ENCODE measurements at regions not wholly inside any gene's neighbourhood (a gene's known extent, or its start where the extent isn't known, plus 50 kb on each side); places are given as distances from the start of the nearest gene placed in this dataset.
"Not testable (repeated sequence)": the region's sequence is repeated elsewhere in the genome, so short reads cannot be mapped to it uniquely, and the experiment has no call there.

- DNase-seq, result peak; percentile 7
Measured at GRCh38 chr13:76266561-76266960, 619.6 kb downstream of the KCTD12 start.

GRCh38 chr13:76250211-76250610, 614.1 kb downstream of the LMO7 start:
- DNase-seq, result no peak

- DNase-seq, result no peak
Measured at GRCh38 chr13:76245920-76246319, 609.8 kb downstream of the LMO7 start.

- DNase-seq, result no peak
Measured at GRCh38 chr13:76245211-76245610, 609.1 kb downstream of the LMO7 start.

- DNase-seq, result not testable (repeated sequence)
Measured at GRCh38 chr13:76243120-76243519, 607.0 kb downstream of the LMO7 start.

DNA sequence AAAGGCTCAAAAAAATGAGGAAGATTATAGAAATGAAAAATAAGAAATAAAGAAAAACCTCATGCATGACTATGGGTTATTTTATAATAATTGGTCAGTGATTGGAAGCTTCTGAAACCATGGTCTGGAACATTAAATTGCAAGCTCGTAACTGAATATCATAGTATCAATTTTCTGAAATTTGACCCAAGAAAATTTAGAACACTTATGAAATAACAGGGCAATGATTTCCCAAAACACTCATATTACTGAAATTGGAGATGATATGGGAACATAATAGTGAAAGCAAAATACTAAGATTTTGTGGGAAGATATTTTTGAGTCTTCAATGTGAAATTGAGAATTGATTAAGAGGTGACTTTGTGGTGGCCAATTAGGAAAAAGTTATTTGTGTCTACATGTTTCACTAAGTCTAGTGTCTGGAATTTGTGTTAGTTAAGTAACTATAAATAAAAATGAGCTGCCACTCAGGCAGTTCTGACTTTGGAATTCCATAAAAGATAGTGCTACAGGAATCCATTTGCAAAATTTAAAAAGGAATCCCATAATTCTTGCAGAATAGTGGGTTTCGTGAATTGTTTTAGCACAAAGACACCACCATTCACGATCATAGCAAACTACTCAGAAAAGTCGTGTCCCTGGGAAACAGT, 603.0 kb downstream of the LMO7 start:
- no peak for DNase-seq

GRCh38 chr13:76231522-76232167, 595.5 kb downstream of the LMO7 start:
- DNase-seq, result no peak

GRCh38 chr13:76229281-76229680, 593.2 kb downstream of the LMO7 start:
- DNase-seq, result no peak

- no peak for DNase-seq
Measured at GRCh38 chr13:76226941-76227340, 590.8 kb downstream of the LMO7 start.

GRCh38 chr13:76225815-76226489, 589.8 kb downstream of the LMO7 start:
- DNase-seq, result no peak

- no peak for DNase-seq
Measured at GRCh38 chr13:76223999-76224398, 587.9 kb downstream of the LMO7 start.

- no peak for DNase-seq
Measured at GRCh38 chr13:76223565-76223964, 587.4 kb downstream of the LMO7 start.

DNA sequence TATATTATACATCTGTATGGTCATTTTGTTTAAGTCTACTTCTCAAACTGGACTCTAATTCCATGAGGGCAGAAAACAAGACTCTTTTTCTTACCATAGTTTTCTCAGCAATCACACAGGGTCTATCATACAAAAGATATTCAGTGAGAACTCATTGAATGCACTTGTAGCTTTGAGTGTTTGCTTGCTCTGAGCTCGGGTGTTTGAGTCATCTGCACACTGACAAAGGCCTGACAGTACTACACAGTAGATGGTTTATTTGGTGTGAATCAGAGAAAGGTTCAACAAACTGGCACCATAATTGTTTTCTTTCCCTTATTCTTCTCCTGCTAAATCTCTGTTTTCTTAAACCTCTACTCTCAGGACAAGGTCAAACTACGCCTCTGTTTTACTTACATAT, 586.4 kb downstream of the LMO7 start:
- no peak for DNase-seq

DNA sequence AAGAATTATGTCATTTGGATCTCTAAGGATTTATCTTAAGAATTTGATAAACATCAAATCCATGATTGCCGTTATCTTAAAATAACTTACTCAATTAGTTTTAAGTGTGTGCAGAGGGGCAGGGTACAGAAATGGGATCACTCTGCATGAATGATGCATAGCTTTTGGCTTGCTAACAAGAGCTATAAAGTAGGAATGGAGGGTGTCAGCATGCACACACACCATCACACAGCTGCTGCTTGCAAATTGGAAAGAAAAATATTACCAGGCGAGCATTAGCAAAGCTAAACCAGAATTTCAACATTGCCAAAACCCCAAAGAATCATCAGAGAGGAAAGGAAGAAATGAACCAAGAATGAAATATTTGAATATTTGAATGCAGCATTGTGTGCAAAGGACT, 580.6 kb downstream of the LMO7 start:
- DNase-seq, result peak; percentile 27

DNA sequence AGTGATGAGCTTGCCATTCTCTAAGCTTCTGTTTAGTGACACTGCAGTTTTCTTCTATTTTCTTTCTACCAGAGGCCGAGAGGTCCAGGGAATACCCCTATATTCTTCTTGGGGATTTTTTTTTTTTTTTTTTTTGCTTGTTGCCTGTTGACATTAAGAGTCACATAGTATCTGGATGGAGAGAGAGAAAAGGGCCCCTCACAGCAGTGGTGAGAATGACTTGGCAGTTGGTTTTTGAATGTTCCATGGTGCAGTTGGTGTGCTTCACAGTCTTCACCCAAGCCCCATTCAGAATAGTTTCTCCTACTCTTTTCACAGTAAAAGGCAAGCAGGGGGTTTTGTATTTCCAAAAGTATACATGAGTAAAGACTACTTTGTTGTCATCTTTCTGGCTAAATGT, 577.9 kb downstream of the LMO7 start:
- DNase-seq, result no peak

GRCh38 chr13:76213423-76213904, 577.3 kb downstream of the LMO7 start:
- DNase-seq, result no peak

DNA sequence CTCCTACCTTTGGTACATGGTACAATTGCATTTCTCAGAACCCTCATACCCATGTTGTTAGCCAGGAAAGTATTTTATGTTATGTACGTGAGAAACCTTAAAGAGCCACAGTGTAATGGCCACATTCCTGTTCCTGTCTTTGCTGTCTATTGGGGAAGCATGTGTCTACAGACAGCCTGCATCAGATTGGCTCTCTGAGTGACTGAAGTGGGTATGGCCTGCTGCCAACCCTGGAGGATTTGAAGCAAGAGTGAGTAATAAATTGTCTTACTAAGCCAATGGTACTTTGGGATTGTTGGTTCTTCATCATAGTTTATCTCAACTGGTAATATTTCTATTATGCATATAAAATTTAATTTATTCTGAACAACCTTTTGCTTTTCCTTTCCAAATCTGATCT, 574.1 kb downstream of the LMO7 start:
- peak; percentile 66 for DNase-seq

GRCh38 chr13:76198568-76199163, 562.5 kb downstream of the LMO7 start:
- DNase-seq, result no peak

- no peak for DNase-seq
Measured at GRCh38 chr13:76189882-76190519, 553.9 kb downstream of the LMO7 start.

- DNase-seq, result no peak
Measured at GRCh38 chr13:76175961-76176725, 540.0 kb downstream of the LMO7 start.

DNA sequence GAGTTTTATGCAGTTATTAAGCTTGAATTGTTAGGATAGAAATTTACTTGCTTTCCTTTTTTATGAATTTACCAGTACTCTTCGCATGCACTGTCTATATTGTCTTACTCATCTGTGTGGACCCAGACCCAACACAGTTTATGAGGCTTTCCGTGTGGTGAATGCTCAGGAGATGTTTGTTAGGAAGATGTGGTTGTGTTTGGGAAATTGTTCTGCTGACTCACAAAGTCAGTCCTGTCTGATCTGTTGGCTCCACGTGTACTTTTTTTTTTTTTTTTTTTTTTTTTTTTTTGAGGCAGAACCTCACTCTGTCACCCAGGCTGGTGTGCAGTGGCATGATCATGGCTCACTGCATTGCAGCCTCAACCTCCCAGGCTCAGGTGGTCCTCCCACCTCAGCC, 532.5 kb downstream of the LMO7 start:
- DNase-seq, result no peak

GRCh38 chr13:76164290-76164689, 528.2 kb downstream of the LMO7 start:
- peak; percentile 11 for DNase-seq

Measured in fibroblast of skin of right biceps (primary cell).